MM.1S (cell line): ENCODE measurements at regions not wholly inside any gene's neighbourhood (a gene's known extent, or its start where the extent isn't known, plus 50 kb on each side); places are given as distances from the start of the nearest gene placed in this dataset.

ENCODE experiments used
- EZH2 ChIP-seq: fragments of 300-600 bp; sonication (generic); optimal IDR thresholded peaks from 2 replicates; pipeline ENCODE3; 2017; ENCODE audit warnings: low read depth, mild to moderate bottlenecking, antibody characterized with exemption, low read length, mixed read lengths
- EZH2phosphoT487 ChIP-seq: fragments of 300-600 bp; sonication (generic); IDR thresholded peaks from 2 replicates; pipeline ENCODE4 v1.6.1; 2018; ENCODE audit warnings: antibody characterized with exemption, low read length
- TF ChIP-seq, protein P1 (sequence below): fragments of 300-600 bp; sonication (generic); IDR thresholded peaks from 2 replicates; pipeline ENCODE4 v1.5.1; 2016; ENCODE audit warnings: antibody characterized with exemption, low read length, mixed read lengths

DNA sequence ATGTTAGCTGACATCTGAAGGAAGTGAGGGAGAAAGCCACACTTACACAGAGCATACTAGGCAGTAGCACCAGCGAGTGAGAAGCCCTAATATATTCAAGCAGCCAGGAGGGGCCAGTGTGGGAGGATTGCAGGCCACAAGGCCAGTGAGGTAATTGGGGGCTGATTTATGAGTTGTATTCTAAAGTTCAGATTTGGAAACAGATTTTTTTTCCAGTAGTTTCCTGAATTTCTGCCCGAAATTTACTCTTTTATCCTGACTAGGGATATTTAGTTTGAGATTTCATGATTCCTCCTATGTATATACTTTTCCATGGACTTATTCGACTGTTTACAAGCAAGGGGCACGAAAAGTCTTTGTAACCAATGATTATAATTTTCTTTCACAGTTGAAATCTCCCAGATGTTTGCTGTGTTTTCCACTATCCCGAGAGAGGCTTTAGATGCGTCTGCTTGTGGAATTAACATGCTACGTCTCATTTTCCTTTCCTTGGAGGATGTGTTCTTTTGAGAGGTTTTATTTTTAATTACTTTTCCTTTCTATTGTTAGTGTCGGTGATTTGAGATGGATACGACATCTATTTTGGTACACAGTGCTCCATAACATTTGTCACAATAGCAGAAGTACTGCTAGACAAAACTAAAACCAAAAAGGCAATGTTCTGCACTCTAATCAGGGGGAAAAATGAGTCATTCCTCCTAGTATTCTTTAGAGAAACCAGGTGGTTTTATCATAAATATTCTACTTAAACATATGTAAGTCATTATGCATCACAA, 356.3 kb upstream of the HSF2 start:
- no peak for TF ChIP-seq EZH2
- TF ChIP-seq, protein P1, sequence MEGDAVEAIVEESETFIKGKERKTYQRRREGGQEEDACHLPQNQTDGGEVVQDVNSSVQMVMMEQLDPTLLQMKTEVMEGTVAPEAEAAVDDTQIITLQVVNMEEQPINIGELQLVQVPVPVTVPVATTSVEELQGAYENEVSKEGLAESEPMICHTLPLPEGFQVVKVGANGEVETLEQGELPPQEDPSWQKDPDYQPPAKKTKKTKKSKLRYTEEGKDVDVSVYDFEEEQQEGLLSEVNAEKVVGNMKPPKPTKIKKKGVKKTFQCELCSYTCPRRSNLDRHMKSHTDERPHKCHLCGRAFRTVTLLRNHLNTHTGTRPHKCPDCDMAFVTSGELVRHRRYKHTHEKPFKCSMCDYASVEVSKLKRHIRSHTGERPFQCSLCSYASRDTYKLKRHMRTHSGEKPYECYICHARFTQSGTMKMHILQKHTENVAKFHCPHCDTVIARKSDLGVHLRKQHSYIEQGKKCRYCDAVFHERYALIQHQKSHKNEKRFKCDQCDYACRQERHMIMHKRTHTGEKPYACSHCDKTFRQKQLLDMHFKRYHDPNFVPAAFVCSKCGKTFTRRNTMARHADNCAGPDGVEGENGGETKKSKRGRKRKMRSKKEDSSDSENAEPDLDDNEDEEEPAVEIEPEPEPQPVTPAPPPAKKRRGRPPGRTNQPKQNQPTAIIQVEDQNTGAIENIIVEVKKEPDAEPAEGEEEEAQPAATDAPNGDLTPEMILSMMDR: no peak
- TF ChIP-seq EZH2phosphoT487: no peak
